GM21390 (cell line): ENCODE measurements at regions not wholly inside any gene's neighbourhood (a gene's known extent, or its start where the extent isn't known, plus 50 kb on each side); places are given as distances from the start of the nearest gene placed in this dataset.
"Not testable (repeated sequence)": the region's sequence is repeated elsewhere in the genome, so short reads cannot be mapped to it uniquely, and the experiment has no call there.

Source experiments
- ATAC-seq: cut with Tn5 transposase; IDR thresholded peaks from one replicate; pipeline ENCODE4 v1.9.1; 2021; ENCODE audit not compliant: unreplicated experiment

DNA sequence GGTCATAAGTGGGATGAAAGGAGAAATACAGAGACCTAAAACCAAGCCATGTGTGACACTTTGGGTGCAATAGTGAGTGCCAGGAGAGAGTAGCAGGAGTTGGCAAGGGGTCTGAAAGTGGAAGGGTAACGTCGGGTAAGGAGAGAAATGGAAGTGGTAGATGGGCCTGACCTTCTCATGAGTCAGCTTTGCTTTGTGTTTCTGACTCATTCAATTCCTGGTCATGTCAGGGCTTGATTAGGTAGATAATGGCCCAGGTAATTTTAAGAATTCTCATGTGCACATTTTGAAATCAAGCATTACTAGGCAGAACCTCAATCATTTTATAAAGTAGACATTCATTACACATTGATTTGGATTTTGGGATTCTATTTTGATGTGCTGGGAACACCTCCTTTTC, 262.5 kb downstream of the SOX2 start:
- no peak for ATAC-seq

DNA sequence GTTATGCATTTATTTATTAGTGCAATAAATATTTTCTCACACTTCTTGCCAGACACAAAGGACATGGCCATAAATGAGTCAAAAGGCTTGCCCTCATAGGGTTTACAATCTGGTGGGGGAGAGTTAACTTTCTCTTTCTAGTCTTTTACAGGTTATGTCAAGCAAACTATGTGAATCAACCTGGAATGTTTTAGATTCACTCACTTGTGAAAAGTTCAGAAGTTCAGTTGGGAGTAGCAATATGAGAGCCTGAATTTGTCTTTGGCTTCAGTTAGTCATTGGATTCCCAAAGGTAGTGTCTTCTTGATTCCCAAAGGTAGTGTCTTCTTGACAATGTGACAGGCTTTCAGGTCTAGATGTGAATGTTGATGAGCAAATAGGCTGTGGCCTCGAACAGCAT, 264.8 kb downstream of the SOX2 start:
- ATAC-seq, result no peak

DNA sequence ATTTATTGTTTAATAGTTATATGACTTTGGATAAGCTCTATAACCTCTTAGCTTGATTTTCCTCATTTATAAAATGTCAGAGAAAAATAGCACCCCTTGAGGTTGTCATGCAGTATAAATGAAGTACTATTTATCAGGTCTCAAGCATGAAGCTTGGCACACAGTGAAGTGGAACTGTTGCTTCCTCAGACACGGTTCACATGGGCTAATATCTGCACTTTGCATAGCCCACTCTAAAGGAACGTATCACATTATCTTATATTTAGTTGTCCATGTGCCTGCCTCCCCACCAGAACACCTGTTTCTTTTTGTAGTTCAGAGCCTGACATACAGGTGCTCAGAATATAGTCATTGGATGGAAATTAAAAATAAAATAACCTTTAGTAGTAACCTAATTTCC, 273.7 kb downstream of the SOX2 start:
- ATAC-seq, result no peak

DNA sequence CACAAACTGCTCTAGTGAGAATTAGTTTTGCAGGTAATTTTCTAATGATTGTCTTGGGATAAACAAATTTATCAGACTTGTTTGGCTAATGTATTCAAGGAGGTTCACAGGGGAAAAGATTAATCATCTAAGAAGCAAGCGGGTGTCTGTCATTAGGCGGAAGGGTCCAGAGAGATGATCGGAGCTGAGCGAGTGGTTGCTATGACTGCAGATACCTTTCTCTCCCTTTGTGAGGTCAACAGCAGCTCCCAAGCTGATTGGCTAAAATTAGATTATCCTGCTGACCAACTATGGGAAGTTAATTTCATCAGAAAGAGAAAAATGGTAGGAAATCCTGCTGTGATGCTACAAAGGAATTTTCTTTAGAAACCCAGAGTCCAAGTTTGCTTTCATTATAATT, 276.0 kb downstream of the SOX2 start:
- no peak for ATAC-seq

DNA sequence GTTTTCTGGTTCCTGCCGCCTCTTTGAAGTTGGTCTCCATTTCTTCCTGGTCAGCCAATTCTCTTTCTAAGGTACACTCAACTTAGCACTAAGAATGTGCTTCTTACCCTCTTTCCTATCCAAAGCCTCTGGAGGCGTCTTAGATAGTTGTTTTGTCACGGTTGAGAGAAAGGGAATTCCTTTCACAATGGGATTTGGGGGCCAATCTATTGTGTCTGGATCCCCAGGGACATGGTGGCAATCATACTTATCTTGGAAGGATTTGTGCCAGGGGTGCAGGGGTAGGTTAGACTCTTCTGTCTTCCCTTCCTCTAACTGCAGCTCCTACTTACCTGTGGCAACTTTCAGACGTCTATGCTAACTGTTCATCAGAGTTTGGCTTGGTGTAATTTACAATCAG, 287.1 kb downstream of the SOX2 start:
- no peak for ATAC-seq

DNA sequence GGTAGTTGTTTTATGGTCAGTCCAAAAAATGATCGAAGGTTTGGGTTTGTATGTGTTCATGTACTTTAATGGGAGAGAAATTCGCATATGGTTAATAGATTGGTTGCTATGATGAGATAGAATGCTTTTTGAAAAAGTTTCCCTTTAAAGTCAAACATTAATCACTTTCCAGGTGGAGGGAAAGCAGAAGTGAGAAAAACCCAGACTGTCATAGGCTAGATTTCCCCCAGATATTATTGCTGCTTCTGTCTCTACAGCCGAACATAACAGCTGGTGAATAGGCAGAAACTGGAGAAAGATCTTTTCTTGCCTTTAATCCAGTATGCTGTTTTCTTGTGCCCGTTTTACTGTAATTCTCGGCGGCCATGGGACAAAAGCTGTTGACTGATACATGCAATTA, 287.6 kb downstream of the SOX2 start:
- peak; percentile 73 for ATAC-seq

DNA sequence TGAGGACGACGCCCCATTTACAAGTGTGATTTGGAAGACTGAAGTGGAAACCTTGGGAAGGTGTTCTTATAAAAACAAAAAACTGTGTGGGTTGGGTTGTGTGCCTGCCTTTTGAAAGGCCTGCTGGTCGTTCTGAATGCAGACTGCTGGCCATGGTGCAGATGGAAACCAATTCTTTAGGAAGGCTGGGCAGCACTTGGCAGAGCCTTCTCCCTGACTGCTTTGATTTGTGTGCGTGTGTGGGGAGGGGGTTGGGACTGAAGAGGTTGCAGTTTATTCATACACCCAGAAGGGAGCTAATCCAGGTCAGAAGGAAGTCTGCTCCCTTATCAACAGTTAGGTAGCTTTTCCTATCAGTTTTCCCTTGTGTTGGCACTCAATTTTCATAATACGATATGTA, 288.7 kb downstream of the SOX2 start:
- no peak for ATAC-seq

DNA sequence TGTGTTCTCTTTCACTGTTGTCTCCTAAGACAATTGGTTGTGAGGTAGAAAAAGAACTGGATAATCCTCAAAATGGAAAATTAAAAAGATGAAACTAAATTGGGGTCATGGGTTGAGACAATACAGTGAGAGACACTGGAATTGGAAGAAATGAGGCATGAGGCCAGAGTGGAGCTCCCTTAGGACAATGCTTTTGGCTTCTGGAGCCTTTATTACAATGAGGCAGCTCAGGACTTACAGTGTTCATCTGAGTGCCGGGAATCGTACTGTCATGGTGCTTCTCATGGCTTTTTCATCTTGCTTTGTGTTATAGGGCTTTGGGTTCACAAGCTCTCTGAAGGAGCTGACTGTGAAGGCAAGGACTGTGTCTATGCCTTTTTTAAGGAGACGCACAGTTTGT, 293.5 kb downstream of the SOX2 start:
- no peak for ATAC-seq

DNA sequence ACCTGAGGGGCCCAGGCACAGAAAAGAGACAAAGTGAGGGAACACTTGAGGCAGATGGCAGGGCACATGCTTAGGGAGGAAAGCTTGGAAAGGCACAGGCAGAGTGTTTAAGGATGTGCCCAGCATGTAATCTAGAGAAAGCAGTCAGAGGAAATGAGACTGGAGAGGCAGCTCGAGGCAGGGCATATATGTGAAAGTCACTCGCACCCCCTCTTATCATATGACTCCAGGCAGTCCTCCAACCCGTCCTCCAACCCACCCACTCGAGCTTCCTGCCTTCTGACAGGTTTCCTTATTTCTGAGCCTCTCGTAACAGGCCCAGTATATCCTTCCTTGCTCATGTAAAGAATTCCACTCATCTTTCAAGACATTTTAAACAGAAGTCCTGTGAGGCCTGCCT, 294.0 kb downstream of the SOX2 start:
- no peak for ATAC-seq

DNA sequence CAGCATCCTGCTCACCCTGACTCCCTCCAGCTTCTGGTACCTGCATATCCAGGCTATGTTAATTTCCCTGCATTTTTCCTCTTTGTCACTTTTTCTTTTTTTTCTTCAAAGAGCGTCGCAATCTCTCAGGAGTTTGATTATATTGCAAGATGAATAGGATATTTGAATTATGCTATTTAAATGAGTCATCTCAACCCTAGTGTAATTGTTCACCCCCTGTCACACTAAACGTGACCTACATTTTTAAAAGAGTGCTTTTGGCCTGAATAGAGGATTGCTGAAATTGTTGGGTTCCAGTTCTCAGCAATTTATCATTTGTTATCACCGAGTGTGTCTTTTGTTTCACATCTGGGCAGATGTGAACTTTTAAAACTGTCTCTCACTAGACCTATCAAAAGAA, 294.7 kb downstream of the SOX2 start:
- ATAC-seq, result no peak

DNA sequence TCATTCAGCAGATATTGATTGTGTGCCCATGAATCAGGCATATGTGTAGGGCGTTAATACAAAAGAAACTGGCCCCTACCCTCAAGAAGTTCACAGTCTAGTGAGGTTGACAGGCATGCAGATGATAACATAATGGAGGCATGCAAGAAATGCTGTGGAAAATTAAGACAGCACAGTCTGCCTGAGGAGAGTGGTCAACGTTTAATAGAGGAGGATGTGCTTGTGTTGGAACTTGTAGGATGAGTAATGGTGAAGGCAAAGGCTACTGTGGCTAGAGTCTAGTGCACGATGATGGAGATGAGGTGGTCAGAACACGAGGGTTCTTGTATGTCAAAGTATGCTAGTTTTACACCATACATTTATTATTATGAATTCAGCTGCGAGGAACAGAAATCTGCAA, 295.7 kb downstream of the SOX2 start:
- ATAC-seq, result no peak

DNA sequence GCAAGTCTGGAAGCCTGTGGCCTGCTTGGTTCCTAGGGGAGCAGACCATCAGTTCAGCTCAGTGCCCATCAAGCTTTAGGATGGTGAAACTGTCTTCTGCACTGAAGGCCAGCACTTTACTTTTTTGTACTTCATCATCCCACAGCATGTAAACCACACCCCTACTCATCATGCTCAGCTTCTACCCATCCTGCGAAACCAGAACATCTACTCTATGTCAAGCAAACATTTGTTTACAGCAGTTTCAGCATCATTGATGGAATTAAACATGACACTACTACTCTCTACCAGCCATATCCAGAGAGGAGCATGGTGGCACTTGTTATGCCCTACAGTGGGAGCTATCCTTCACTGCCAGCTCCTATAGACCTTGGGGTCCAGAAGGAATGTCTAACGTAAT, 306.6 kb downstream of the SOX2 start:
- ATAC-seq, result no peak

DNA sequence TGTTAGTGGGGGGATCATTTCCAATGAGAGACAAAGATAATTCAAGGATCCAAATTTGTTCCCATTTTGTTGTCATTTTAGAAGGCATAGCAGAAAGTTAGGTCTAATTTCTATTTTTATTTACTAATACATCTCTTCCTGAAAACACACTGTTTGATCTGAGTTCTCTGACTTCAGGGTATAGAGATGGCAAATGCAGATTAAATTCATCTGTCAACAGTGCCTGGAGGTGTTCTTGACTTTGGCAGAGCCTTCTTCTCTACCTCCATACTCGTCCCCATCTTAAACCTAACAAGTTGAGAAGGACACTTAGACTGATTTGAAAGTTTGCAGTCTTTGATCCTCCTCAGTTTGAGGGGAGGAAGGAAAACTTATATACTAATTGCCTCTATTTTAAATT, 308.2 kb downstream of the SOX2 start:
- no peak for ATAC-seq

DNA sequence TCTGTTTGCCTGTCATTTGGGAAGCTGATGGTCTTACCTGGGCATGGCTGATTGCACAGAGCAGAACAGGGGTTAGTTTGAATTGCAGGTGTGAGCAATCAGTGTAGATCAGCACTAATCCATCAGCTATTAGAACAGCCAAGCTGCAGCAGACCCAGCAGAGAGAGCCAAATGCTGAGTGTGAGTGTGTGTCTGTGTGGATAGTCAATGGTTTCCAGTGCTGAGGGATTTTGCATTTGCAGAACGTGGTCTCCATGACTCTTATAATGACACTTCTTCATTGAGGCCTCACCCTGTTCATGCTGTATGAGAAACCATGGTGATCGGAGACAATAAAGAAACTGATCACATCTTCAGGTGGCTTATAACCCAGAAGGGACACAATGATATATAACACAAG, 312.1 kb downstream of the SOX2 start:
- ATAC-seq, result no peak

DNA sequence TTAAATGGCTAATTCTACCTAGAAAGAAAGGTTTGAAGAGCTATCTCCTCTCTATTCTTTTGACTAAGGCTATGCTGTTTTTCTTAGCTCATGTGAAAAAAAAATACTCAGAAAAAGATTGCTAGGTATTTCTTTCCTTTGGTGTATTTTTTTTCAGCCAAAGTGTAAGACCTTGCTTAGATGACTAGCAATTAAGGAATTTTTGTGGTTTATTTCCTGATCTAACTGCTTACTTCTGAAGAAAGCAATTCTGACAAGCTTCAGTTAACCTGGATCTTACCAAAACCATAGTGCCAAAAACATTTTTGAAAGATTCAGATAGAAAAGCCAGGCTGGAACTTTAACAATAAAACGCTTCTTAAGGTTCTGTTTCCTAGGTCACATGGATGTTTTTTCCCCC, 315.6 kb downstream of the SOX2 start:
- no peak for ATAC-seq

DNA sequence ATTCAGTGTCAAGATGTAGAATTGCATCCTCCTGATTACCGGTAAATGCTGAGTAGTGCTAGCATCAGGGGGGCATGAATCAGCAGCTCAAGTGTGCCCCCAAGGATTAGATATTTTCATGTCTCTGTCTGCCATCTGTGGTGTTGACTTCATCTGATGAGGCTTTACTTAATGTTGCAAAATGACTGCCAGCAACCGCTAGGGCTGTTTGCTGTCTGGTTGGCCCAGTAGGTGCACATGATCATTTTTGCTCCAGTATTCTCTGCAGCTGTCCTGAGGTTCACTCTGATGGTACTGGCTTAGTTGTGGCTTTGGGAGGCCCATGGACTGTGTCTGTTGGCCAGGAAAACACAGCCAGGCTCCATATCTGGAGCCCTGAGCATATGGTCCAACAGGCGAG, 316.4 kb downstream of the SOX2 start:
- no peak for ATAC-seq

DNA sequence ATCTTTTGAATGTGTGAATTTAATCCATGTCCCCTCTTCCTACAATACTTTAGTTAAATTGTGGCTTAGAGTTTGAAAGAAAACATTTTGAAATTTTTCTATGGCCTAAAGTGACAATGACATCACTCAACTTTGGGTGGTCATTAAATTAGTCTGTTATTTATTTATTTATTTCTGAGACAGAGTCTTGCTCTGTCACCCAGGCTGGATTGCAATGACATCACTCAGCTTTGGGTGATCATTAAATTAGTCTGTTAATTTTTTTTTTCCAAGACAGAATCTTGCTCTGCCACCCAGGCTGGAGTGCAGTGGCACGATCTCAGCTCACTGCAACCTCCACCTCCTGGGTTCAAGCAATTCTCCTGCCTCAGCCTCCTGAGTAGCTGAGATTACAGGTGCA, 322.5 kb downstream of the SOX2 start:
- ATAC-seq, result not testable (repeated sequence)

DNA sequence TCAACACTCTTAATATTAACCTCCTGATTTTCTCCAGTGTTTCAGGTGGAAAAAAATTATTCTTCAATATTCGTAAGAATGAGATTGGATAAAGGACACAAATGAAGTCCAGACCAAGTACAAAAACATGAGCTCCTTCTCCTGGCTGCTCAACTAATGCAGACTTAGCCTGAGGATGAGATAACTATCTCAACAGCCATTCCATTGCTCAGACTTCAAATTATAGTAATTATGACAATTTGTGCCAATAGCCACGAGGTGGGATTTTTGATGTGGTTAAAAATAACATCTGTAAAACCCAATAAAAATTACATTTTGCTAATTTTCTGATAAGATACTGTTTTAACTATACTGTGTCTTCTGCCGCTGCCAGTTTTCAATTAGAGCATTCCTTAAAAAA, 323.6 kb downstream of the SOX2 start:
- ATAC-seq, result no peak

DNA sequence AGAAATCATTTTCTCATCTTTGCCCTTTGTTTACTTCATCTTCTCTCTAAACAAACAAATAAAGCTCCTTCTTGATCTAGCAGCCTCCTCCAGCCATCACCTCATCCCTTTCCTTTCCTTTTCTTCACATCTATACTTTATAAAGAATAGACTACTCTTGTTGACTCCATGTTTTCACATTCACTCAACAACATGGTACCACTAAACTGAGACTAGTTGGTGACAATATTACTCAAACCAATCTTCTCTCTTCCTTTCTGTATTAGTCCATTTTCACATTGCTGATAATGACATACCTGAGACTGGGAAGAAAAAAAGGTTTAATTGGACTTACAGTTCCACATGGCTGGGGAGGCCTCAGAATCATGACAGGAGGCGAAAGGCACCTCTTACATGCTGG, 324.7 kb downstream of the SOX2 start:
- ATAC-seq, result no peak

DNA sequence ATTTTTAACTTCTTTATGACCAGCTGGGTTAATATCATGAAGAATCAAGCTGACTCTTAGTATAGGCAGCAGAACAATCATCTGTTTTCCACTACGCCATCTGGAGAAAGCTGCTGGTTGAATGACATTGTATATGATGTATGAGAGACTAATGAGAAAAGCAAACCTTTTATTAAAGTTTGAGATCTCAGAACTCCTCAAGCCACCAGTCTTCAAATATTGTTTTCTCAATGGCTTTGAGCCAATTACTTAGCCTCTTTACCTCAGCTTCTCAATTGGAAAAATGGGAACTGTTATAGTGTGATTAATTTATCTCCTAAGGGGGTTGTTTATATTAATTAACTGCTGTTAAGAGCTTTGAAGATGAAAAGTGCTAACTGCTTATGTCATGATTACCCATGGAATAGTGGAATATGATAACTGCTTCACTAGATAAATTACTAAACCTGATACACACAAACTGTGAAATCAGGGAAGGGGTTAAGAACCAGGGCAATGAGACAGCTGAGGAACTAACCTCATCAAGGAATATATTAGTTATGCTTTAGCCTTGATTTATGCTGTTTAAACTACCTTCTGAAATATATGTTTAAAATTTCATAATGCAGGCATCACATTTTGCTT, 330.1 kb downstream of the SOX2 start:
- no peak for ATAC-seq

DNA sequence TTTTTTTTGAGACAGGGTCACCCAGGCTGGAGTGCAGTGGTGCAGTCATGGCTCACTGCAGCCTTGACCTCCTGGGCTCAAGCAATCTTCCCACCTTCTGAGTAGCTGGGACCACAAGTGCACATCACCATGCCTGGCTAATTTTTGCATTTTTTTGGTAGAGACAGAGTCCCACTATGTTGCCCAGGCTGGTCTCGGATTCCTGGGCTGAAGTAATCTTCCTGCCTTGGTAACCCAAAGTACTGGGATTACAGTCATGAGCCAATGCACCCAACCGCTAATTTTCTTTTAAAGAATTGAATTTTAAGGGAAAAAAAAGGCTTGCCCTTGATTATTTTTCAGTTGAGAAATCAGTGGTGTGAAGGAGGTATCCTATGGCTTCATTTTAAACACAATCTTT, 334.0 kb downstream of the SOX2 start:
- no peak for ATAC-seq

DNA sequence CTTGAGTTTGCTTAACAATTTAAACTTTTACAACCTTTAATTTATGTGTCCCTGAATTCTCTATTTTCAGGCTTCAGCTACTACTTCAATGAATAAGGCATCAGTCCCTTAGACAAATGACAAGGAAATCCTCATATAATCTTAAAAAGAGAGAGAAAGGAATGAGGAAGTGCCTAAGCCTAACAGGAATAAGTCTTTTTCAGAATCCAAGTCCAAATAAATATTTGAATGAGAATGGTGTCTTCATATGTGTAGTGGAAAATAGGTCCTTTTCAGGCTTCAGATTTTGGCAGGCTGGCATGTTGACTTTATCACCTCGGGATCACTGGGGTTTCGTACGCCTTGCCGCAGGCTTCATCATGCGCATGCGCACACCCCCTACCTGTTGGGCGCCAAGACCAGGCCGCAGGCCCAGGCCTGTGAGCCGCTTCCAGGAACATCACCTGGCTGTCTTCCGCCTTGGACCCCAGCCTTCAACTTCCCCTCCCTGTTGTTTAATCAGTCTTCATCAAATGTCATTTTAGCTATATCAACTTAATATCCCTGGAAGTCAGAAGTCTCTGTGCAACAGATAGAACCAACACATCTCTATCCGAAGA, 334.5 kb downstream of the SOX2 start:
- no peak for ATAC-seq

DNA sequence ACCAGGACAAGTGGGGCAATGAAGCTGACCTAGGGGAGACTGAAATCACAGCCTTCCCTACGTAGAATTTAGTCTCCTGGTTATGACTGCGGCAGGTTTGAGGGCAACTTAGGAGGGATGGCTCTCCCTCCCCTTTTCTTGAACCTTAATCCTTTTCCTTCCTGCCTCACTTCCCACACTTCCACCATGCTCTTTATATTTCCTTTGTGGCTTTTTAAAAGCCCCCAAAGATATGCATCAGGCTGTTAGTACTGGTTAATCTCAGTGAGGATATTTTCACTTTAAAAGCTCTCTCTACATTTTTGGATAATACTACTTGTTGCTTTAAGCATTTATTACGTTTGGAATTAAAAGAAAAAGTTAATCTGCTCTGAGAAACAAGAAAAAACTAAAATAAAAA, 339.2 kb downstream of the SOX2 start:
- no peak for ATAC-seq
